Upper lobe of left lung (tissue), 6 donors: ENCODE measurements at regions not wholly inside any gene's neighbourhood (a gene's known extent, or its start where the extent isn't known, plus 50 kb on each side); places are given as distances from the start of the nearest gene placed in this dataset.
"Not testable (repeated sequence)": the region's sequence is repeated elsewhere in the genome, so short reads cannot be mapped to it uniquely, and the experiment has no call there.

Experiments
- ATAC-seq, 2 donors: fragments of 200-7000 bp; cut with Tn5 transposase; one replicate each; pipeline ENCODE4 v1.9.1; 2022; ENCODE audit warnings: mild to moderate bottlenecking in 2 of 2, moderate library complexity in 2 of 2; ENCODE audit not compliant: low FRiP score in 2 of 2
- DNase-seq, 2 donors: peaks; one replicate each; pipeline ENCODE4 v3.0.0-alpha.2; 2019 to 2020
- H3K27ac ChIP-seq, 4 donors: fragments of 200-600 bp; sonication (generic); one replicate each; pipeline ENCODE4 v1.5.1; 2016 to 2019
- H3K27me3 ChIP-seq, 4 donors: fragments of 200-600 bp; sonication (generic); one replicate each; pipeline ENCODE4 v1.5.1; 2017 to 2019
- H3K36me3 ChIP-seq, 4 donors: fragments of 200-600 bp; sonication (generic); one replicate each; pipeline ENCODE4 v1.5.1; 2016 to 2019
- H3K4me1 ChIP-seq, 4 donors: fragments of 200-600 bp; sonication (generic); one replicate each; pipeline ENCODE4 v1.5.1; 2018 to 2019
- H3K4me3 ChIP-seq, 4 donors: fragments of 200-600 bp; sonication (generic); one replicate each; pipeline ENCODE4 v1.5.1; 2017 to 2019; ENCODE audit warnings: mild to moderate bottlenecking in 2 of 4, moderate library complexity in 1 of 4
- H3K9me3 ChIP-seq, 4 donors: fragments of 200-600 bp; sonication (generic); one replicate each; pipeline ENCODE4 v1.5.1; 2018 to 2019
- CTCF ChIP-seq, 6 experiments: fragments of 450-650 bp in 4 of 6; fragments of 200-600 bp in 2 of 6; sonication (generic) in 2 of 6; IDR thresholded peaks; one replicate each; pipeline ENCODE4 v1.5.1; 2016 to 2019; ENCODE audit warnings: antibody characterized with exemption in 6 of 6
- EP300 ChIP-seq, 4 donors: sonication (generic); formaldehyde crosslinking; IDR thresholded peaks; one replicate each; pipeline ENCODE4 v1.5.1; 2017; ENCODE audit warnings: antibody characterized with exemption in 4 of 4, control low read depth in 2 of 4
- POLR2A ChIP-seq, 4 donors: fragments of 450-650 bp; IDR thresholded peaks; one replicate each; pipeline ENCODE4 v1.5.1; 2016 to 2017; ENCODE audit warnings: antibody characterized with exemption in 4 of 4, mild to moderate bottlenecking in 2 of 4
- POLR2AphosphoS5 ChIP-seq, 2 donors: sonication (generic); formaldehyde crosslinking; IDR thresholded peaks; one replicate each; pipeline ENCODE4 v1.5.1; 2017; ENCODE audit warnings: antibody characterized with exemption in 2 of 2
- WGBS, 2 donors: methylation state at CpG; one replicate each; pipeline ENCODE4 v1.1.5; 2017 to 2018; 5-methylcytosine and 5-hydroxymethylcytosine counted together
- donor health status: DM: no; HTN: no; CAD: no; lungs with moderate emphysema.
- donor health status: DM: no; HTN: yes; CAD: no; lungs with severe emphysema.

GRCh38 chr17:30716461-30717290 is 107.8 kb downstream of the CRLF3 start:
- no peaks in the 10 kb centered on the region for H3K36me3 ChIP-seq
- ATAC-seq (no peak), DNase-seq (no peak)
- H3K27ac ChIP-seq = no peak overlapping the region
- H3K4me3 ChIP-seq = no peak overlapping the region
- no peak for TF ChIP-seq CTCF (IDR thresholded peaks at IDR 0.05)
- TF ChIP-seq POLR2A (IDR thresholded peaks at IDR 0.05) = no peak
- no peak for TF ChIP-seq EP300 (IDR thresholded peaks at IDR 0.05)
- TF ChIP-seq POLR2AphosphoS5 (IDR thresholded peaks at IDR 0.05) = no peak
- 88 to 90% methylated on average over 17 of the region's 17 CpGs for WGBS, 2 donors
- H3K4me1 ChIP-seq = peaks cover 0 to 13% (median 0%) of the 10 kb centered on the region in 4 donors
- no peaks in the 10 kb centered on the region for H3K27me3 ChIP-seq
- H3K9me3 ChIP-seq = no peaks in the 10 kb centered on the region

- WGBS, 2 donors = 59 to 65% methylated on average over 25 of the region's 25 CpGs
- DNase-seq (peak; percentile 68 to 72), ATAC-seq (peak; percentile 64 to 69)
- H3K9me3 ChIP-seq, H3K27me3 ChIP-seq, H3K27ac ChIP-seq, H3K36me3 ChIP-seq, H3K4me3 ChIP-seq: not testable (repeated sequence)
- peak; percentile 44 to 72 (median 57) for TF ChIP-seq CTCF (IDR thresholded peaks at IDR 0.05)
- H3K4me1 ChIP-seq = peaks cover 0 to 27% (median 9%) of the 10 kb centered on the region in 4 donors
These were observed 109.5 kb downstream of the CRLF3 start for GRCh38 chr17:30714825-30715622.

GRCh38 chr17:30713805-30714204 is 110.7 kb downstream of the CRLF3 start:
- not testable (repeated sequence) for H3K27ac ChIP-seq, H3K9me3 ChIP-seq, DNase-seq, H3K4me3 ChIP-seq, ATAC-seq, H3K27me3 ChIP-seq, H3K36me3 ChIP-seq
- WGBS, 2 donors = 70 to 74% methylated on average over 10 of the region's 10 CpGs
- H3K4me1 ChIP-seq = peaks cover 0 to 32% (median 9%) of the 10 kb centered on the region in 4 donors

- not testable (repeated sequence) for H3K27ac ChIP-seq, H3K4me3 ChIP-seq, H3K27me3 ChIP-seq, ATAC-seq, H3K36me3 ChIP-seq, H3K9me3 ChIP-seq
- peaks cover 0 to 35% (median 12%) of the 10 kb centered on the region in 4 donors for H3K4me1 ChIP-seq
- DNase-seq = peak in 1 of 2 donors; percentile 56
- WGBS, 2 donors = 92% methylated on average over 3 of the region's 3 CpGs; no CpG with 5 or more reads in 1 of the 2 donors
These were observed 111.6 kb downstream of the CRLF3 start for GRCh38 chr17:30712859-30713258.

- peak in 1 of 2 donors; percentile 78 for DNase-seq
- 78 to 86% methylated on average over 13 to 20 of the region's 30 CpGs for WGBS, 2 donors
These were observed 112.6 kb downstream of the CRLF3 start for GRCh38 chr17:30711626-30712507.

GRCh38 chr17:30711176-30711575 is 113.3 kb downstream of the CRLF3 start:
- ATAC-seq, H3K4me3 ChIP-seq, H3K27me3 ChIP-seq, H3K9me3 ChIP-seq, DNase-seq, H3K27ac ChIP-seq, H3K36me3 ChIP-seq: not testable (repeated sequence)
- peaks cover 1 to 52% (median 24%) of the 10 kb centered on the region in 4 donors for H3K4me1 ChIP-seq
- 76 to 91% methylated on average over 8 of the region's 8 CpGs for WGBS, 2 donors

More at GRCh38 chr17:30711626-30712507, 112.6 kb downstream of the CRLF3 start:
- H3K36me3 ChIP-seq, H3K4me3 ChIP-seq, H3K27me3 ChIP-seq, H3K9me3 ChIP-seq, H3K27ac ChIP-seq, ATAC-seq: not testable (repeated sequence)
- H3K4me1 ChIP-seq = peaks cover 0 to 45% (median 18%) of the 10 kb centered on the region in 4 donors

GRCh38 chr17:30710276-30711088 is 114.0 kb downstream of the CRLF3 start:
- DNase-seq, ATAC-seq, H3K9me3 ChIP-seq, H3K36me3 ChIP-seq, H3K27me3 ChIP-seq: not testable (repeated sequence)
- Histone ChIP-seq H3K4me1 (peaks cover 3 to 57% (median 28%) of the 10 kb centered on the region in 4 donors), H3K27ac (peak overlapping the region in 1 of 4 donors; percentile 86), H3K4me3 (peak overlapping the region; percentile 76 to 94 (median 83))
- 25 to 36% methylated on average over 22 to 28 of the region's 31 CpGs for WGBS, 2 donors

- ATAC-seq, H3K27me3 ChIP-seq, H3K36me3 ChIP-seq, H3K9me3 ChIP-seq: not testable (repeated sequence)
- Histone ChIP-seq H3K27ac (peak overlapping the region in 1 of 4 donors; percentile 86), H3K4me3 (peak overlapping the region; percentile 76 to 94 (median 83)), H3K4me1 (peaks cover 3 to 51% (median 28%) of the 10 kb centered on the region in 4 donors)
- WGBS, 2 donors = 0 to 1% methylated on average over 17 to 46 of the region's 81 CpGs
- DNase-seq = peak in 1 of 2 donors; percentile 90
These were observed 114.8 kb downstream of the CRLF3 start for GRCh38 chr17:30709561-30710275.
